SJCRH30 (cell line): ENCODE measurements at regions not wholly inside any gene's neighbourhood (a gene's known extent, or its start where the extent isn't known, plus 50 kb on each side); places are given as distances from the start of the nearest gene placed in this dataset.

ENCODE experiments used
- DNase-seq, 2 experiments: peaks; one replicate each; pipeline ENCODE4 v3.0.0-alpha.2; 2015 to 2020
- H3K27ac ChIP-seq: fragments of 250-450 bp; sonication (Bioruptor Pico); 2 replicates; pipeline ENCODE4 v1.5.1; 2020; ENCODE audit warnings: mild to moderate bottlenecking, moderate library complexity
- H3K27me3 ChIP-seq: fragments of 250-450 bp; sonication (Bioruptor Pico); 2 replicates; pipeline ENCODE4 v1.5.1; 2020; ENCODE audit warnings: mild to moderate bottlenecking, moderate library complexity
- H3K36me3 ChIP-seq: fragments of 250-450 bp; sonication (Bioruptor Pico); 2 replicates; pipeline ENCODE4 v1.5.1; 2020; ENCODE audit warnings: mild to moderate bottlenecking, moderate library complexity
- H3K4me1 ChIP-seq: fragments of 250-450 bp; sonication (Bioruptor Pico); 2 replicates; pipeline ENCODE4 v1.5.1; 2020; ENCODE audit warnings: mild to moderate bottlenecking, moderate library complexity
- H3K4me3 ChIP-seq: fragments of 250-450 bp; sonication (Bioruptor Pico); 2 replicates; pipeline ENCODE4 v1.5.1; 2020; ENCODE audit warnings: mild to moderate bottlenecking, moderate library complexity
- H3K9me3 ChIP-seq: fragments of 250-450 bp; sonication (Bioruptor Pico); replicated peaks from 2 replicates; pipeline ENCODE4 v1.5.1; 2020; ENCODE audit warnings: mild to moderate bottlenecking, moderate library complexity

GRCh38 chr10:130994191-130994590 is 317.3 kb downstream of the TCERG1L start:
- Histone ChIP-seq H3K4me1 (no peaks in the 10 kb centered on the region), H3K4me3 (no peak overlapping the region), H3K27ac (no peak overlapping the region), H3K36me3 (no peaks in the 10 kb centered on the region), H3K27me3 (no peaks in the 10 kb centered on the region), H3K9me3 (no peaks in the 10 kb centered on the region)
- no peak for DNase-seq

DNA sequence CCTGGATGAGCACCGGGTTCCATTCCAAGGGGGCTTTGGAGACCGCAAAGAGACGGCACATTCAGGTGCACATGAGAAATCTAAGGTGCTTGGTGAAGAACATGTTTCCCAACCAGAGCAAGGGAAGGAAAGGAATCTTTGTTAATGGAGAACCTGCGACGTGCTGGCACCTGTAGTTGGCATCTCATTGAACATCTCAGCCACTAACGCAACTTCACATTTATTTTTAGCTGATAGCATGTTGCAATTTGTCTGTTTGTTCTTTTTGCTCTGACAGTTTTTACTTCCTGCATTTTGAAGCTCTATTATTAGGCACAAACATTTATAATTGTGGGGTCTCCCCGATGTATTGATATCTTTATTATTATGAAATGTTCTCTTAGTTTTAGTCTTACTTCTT is 316.7 kb downstream of the TCERG1L start:
- DNase-seq: no peak
- H3K27me3 ChIP-seq: no peaks in the 10 kb centered on the region
- H3K27ac ChIP-seq: no peak overlapping the region
- no peaks in the 10 kb centered on the region for H3K36me3 ChIP-seq
- no peak overlapping the region for H3K4me3 ChIP-seq
- no peaks in the 10 kb centered on the region for H3K9me3 ChIP-seq
- no peaks in the 10 kb centered on the region for H3K4me1 ChIP-seq

GRCh38 chr10:130997267-130998045 is 314.1 kb downstream of the TCERG1L start:
- Histone ChIP-seq H3K4me1 (no peaks in the 10 kb centered on the region), H3K9me3 (no peaks in the 10 kb centered on the region), H3K4me3 (no peak overlapping the region), H3K27ac (no peak overlapping the region), H3K27me3 (no peaks in the 10 kb centered on the region), H3K36me3 (no peaks in the 10 kb centered on the region)
- DNase-seq: no peak

- Histone ChIP-seq H3K4me3 (no peak overlapping the region), H3K27me3 (no peaks in the 10 kb centered on the region), H3K9me3 (no peaks in the 10 kb centered on the region), H3K4me1 (no peaks in the 10 kb centered on the region), H3K27ac (no peak overlapping the region), H3K36me3 (no peaks in the 10 kb centered on the region)
- DNase-seq: no peak
Observed at GRCh38 chr10:130998046-130998435, 313.5 kb downstream of the TCERG1L start.

- no peak overlapping the region for H3K4me3 ChIP-seq
- no peaks in the 10 kb centered on the region for H3K9me3 ChIP-seq
- H3K27me3 ChIP-seq: no peaks in the 10 kb centered on the region
- H3K27ac ChIP-seq: no peak overlapping the region
- no peak for DNase-seq
- no peaks in the 10 kb centered on the region for H3K4me1 ChIP-seq
- no peaks in the 10 kb centered on the region for H3K36me3 ChIP-seq
Observed at GRCh38 chr10:130998642-130999041, 312.9 kb downstream of the TCERG1L start.

DNA sequence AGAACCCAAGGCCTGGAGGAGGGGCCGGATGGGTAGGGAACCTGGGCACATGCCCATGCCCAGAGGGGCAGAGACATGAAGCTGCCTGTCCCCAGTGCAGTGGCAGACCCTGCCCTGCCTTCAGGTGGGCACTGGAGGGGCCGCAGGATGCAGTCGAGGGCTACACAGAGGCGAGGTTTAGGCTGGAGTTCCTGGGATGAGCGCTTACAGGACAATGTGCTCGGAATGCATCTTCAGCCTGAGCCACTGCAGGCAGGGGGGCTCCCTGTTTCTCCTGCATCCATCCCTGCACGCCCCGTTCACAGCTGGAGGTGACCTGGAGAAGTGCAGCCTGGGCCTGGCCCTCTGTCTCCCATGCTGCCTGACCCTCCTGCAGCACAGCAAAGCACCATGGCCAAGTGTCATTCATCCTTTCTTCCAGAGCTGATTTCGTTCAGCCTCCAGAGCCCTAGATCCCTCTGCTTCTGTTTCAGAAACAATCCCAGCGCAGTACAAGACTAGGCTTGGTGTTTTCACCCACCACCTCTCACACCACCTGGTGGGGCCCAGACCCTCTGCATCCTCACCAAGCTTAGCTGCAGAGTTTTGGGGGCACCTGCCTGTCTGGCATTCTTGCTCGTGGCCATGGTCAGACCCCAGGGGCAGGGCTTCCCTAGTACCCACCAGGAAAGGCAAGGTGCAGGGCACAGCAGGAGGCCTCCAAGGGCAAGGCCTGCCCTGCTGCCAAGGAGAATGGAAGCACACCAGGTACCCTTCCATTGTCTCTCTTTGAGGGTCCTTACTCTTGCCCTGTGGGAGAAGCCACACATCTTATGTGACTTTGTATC is 311.9 kb downstream of the TCERG1L start:
- Histone ChIP-seq H3K4me3 (no peak overlapping the region), H3K36me3 (no peaks in the 10 kb centered on the region), H3K27ac (no peak overlapping the region), H3K27me3 (no peaks in the 10 kb centered on the region), H3K9me3 (no peaks in the 10 kb centered on the region), H3K4me1 (no peaks in the 10 kb centered on the region)
- no peak for DNase-seq

- no peaks in the 10 kb centered on the region for H3K9me3 ChIP-seq
- no peaks in the 10 kb centered on the region for H3K4me1 ChIP-seq
- H3K4me3 ChIP-seq: no peak overlapping the region
- no peak overlapping the region for H3K27ac ChIP-seq
- H3K27me3 ChIP-seq: no peaks in the 10 kb centered on the region
- no peaks in the 10 kb centered on the region for H3K36me3 ChIP-seq
- no peak for DNase-seq
Observed at GRCh38 chr10:131000244-131000643, 311.3 kb downstream of the TCERG1L start.

GRCh38 chr10:131000743-131001142 is 310.8 kb downstream of the TCERG1L start:
- no peak for DNase-seq
- Histone ChIP-seq H3K27ac (no peak overlapping the region), H3K9me3 (no peaks in the 10 kb centered on the region), H3K4me3 (no peak overlapping the region), H3K4me1 (no peaks in the 10 kb centered on the region), H3K36me3 (no peaks in the 10 kb centered on the region), H3K27me3 (no peaks in the 10 kb centered on the region)

DNA sequence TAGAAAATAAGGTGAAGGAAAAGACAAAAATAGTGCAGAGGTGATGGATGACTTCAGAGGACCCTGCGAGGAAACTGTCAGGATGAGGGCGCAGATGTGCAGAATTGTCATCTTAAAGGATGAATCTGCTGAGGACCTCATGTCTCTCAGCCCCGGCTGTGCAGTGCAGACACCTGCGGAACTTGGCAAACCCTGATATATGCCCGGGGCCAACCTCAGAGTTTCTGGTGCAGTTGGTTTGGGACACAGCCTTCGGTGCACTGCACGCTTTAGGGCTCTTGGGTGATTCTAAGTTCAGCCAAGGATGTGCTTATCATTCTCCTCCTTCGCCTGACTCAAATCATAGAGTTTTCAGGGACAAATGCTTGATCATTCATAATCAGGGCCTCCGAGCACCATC is 310.1 kb downstream of the TCERG1L start:
- no peak for DNase-seq
- H3K36me3 ChIP-seq: no peaks in the 10 kb centered on the region
- H3K9me3 ChIP-seq: no peaks in the 10 kb centered on the region
- no peaks in the 10 kb centered on the region for H3K27me3 ChIP-seq
- no peaks in the 10 kb centered on the region for H3K4me1 ChIP-seq
- no peak overlapping the region for H3K4me3 ChIP-seq
- no peak overlapping the region for H3K27ac ChIP-seq

GRCh38 chr10:131002031-131002861 is 309.3 kb downstream of the TCERG1L start:
- Histone ChIP-seq H3K4me3 (no peak overlapping the region), H3K27ac (no peak overlapping the region), H3K36me3 (no peaks in the 10 kb centered on the region), H3K4me1 (no peaks in the 10 kb centered on the region), H3K27me3 (no peaks in the 10 kb centered on the region), H3K9me3 (no peaks in the 10 kb centered on the region)
- no peak for DNase-seq

- H3K4me3 ChIP-seq: no peak overlapping the region
Observed at GRCh38 chr10:131003455-131003854, 308.1 kb downstream of the TCERG1L start.

DNA sequence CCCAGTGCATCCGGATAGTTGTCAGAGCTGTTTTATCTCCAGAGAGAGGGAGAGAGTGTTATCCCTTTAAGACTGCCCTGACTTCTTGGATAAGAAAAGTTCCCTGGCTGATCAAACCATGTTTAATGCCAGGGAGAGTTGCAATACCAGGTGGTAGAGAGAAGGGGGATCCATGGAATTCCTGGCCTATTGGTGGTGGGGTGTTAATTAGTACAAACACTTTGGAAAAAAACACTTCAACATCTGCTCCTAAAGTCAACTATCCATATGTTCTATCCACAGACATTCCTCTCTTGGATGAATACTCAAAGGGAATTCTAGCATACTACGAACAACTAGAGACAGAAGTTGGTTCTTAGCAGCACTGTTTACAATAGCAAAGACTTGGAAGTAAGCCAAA is 307.2 kb downstream of the TCERG1L start:
- Histone ChIP-seq H3K36me3 (no peaks in the 10 kb centered on the region), H3K27ac (no peak overlapping the region), H3K4me3 (no peak overlapping the region), H3K9me3 (no peaks in the 10 kb centered on the region), H3K4me1 (no peaks in the 10 kb centered on the region), H3K27me3 (no peaks in the 10 kb centered on the region)
- DNase-seq: no peak

More at GRCh38 chr10:131003455-131003854, 308.1 kb downstream of the TCERG1L start:
- no peaks in the 10 kb centered on the region for H3K27me3 ChIP-seq
- no peaks in the 10 kb centered on the region for H3K36me3 ChIP-seq
- H3K4me1 ChIP-seq: no peaks in the 10 kb centered on the region
- no peaks in the 10 kb centered on the region for H3K9me3 ChIP-seq
- H3K27ac ChIP-seq: no peak overlapping the region
- DNase-seq: no peak

GRCh38 chr10:131006458-131007256 is 304.9 kb downstream of the TCERG1L start:
- H3K27me3 ChIP-seq: no peaks in the 10 kb centered on the region
- no peak for DNase-seq
- H3K27ac ChIP-seq: no peak overlapping the region
- H3K36me3 ChIP-seq: no peaks in the 10 kb centered on the region
- H3K4me1 ChIP-seq: no peaks in the 10 kb centered on the region
- no peaks in the 10 kb centered on the region for H3K9me3 ChIP-seq
- no peak overlapping the region for H3K4me3 ChIP-seq

DNA sequence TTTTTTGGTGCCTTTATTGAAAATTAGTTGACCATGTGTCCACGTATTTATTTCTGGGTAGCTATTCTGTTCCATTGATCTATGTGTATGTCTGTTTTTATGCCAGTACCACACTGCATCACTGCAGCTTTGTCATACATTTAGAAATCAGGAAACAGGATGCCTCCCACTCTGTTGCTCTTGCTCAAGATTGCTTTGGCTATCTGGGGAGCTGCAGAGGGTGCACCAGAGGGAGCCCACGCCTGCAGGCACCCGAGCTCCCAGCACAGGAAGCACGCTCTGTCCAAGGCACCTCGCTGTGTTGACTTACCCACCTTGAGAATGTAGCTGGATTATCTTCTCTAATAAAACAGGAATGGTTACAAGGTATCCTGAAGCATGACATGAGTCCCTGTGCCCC is 301.7 kb downstream of the TCERG1L start:
- H3K27me3 ChIP-seq: no peaks in the 10 kb centered on the region

More for the DNA sequence above, 301.7 kb downstream of the TCERG1L start:
- Histone ChIP-seq H3K9me3 (no peaks in the 10 kb centered on the region), H3K4me3 (no peak overlapping the region), H3K4me1 (no peaks in the 10 kb centered on the region), H3K27ac (no peak overlapping the region), H3K36me3 (no peaks in the 10 kb centered on the region)
- no peak for DNase-seq
